Glutamatergic neuron (in vitro differentiated cells): ENCODE measurements at regions not wholly inside any gene's neighbourhood (a gene's known extent, or its start where the extent isn't known, plus 50 kb on each side); places are given as distances from the start of the nearest gene placed in this dataset.

ENCODE experiments used
- DNase-seq: peaks from one replicate; pipeline ENCODE4 v3.0.0; 2022
- H3K27ac Mint-ChIP-seq: one replicate; pipeline ENCODE4 v1.8.0; 2020; ENCODE audit warnings: mild to moderate bottlenecking, mixed read lengths, inconsistent platforms; ENCODE audit not compliant: unreplicated experiment
- H3K27me3 Mint-ChIP-seq: one replicate; pipeline ENCODE4 v1.8.0; 2020; ENCODE audit warnings: mild to moderate bottlenecking, moderate library complexity, mixed read lengths, inconsistent platforms; ENCODE audit not compliant: unreplicated experiment
- H3K36me3 Mint-ChIP-seq: one replicate; pipeline ENCODE4 v1.8.0; 2020; ENCODE audit warnings: mild to moderate bottlenecking, mixed read lengths, inconsistent platforms; ENCODE audit not compliant: unreplicated experiment
- H3K4me1 Mint-ChIP-seq: one replicate; pipeline ENCODE4 v1.8.0; 2020; ENCODE audit warnings: mild to moderate bottlenecking, low read depth, mixed read lengths, inconsistent platforms; ENCODE audit not compliant: unreplicated experiment
- H3K4me3 Mint-ChIP-seq: one replicate; pipeline ENCODE4 v1.8.0; 2020; ENCODE audit warnings: mild to moderate bottlenecking, mixed read lengths, inconsistent platforms; ENCODE audit not compliant: unreplicated experiment
- H3K9me3 Mint-ChIP-seq: one replicate; pipeline ENCODE4 v1.8.0; 2020; ENCODE audit warnings: mild to moderate bottlenecking, moderate library complexity, mixed read lengths, inconsistent platforms; ENCODE audit not compliant: unreplicated experiment
- CTCF ChIP-seq: fragments of 200-600 bp; sonication (generic); IDR thresholded peaks from one replicate; pipeline ENCODE4 v1.5.0; 2021; ENCODE audit not compliant: partially characterized antibody, unreplicated experiment

GRCh38 chr6:167647737-167648470, 178.8 kb upstream of the AFDN start:
- H3K4me3 Mint-ChIP-seq: no peak overlapping the region
- TF ChIP-seq CTCF: no peak
- H3K4me1 Mint-ChIP-seq: peaks cover 8% of the 10 kb centered on the region
- H3K27me3 Mint-ChIP-seq: peaks cover 3% of the 10 kb centered on the region
- no peak for DNase-seq
- H3K36me3 Mint-ChIP-seq: no peaks in the 10 kb centered on the region
- H3K27ac Mint-ChIP-seq: no peak overlapping the region
- peaks cover 1% of the 10 kb centered on the region for H3K9me3 Mint-ChIP-seq

GRCh38 chr6:167648501-167649278, 178.0 kb upstream of the AFDN start:
- Mint-ChIP-seq H3K36me3 (peaks cover 1% of the 10 kb centered on the region), H3K27ac (no peak overlapping the region), H3K9me3 (peaks cover 1% of the 10 kb centered on the region), H3K27me3 (peaks cover 3% of the 10 kb centered on the region), H3K4me3 (no peak overlapping the region), H3K4me1 (peaks cover 8% of the 10 kb centered on the region)
- TF ChIP-seq CTCF: no peak
- no peak for DNase-seq

- Mint-ChIP-seq H3K27me3 (peaks cover 3% of the 10 kb centered on the region), H3K9me3 (peaks cover 1% of the 10 kb centered on the region), H3K4me3 (no peak overlapping the region), H3K27ac (no peak overlapping the region), H3K4me1 (peaks cover 8% of the 10 kb centered on the region), H3K36me3 (peaks cover 6% of the 10 kb centered on the region)
- DNase-seq: no peak
- no peak for TF ChIP-seq CTCF
These were observed 177.2 kb upstream of the AFDN start for GRCh38 chr6:167649476-167649875.

- peaks cover 1% of the 10 kb centered on the region for H3K27me3 Mint-ChIP-seq
- H3K9me3 Mint-ChIP-seq: no peaks in the 10 kb centered on the region
- H3K4me1 Mint-ChIP-seq: peaks cover 8% of the 10 kb centered on the region
- no peak for DNase-seq
- peaks cover 6% of the 10 kb centered on the region for H3K36me3 Mint-ChIP-seq
- H3K4me3 Mint-ChIP-seq: no peak overlapping the region
- TF ChIP-seq CTCF: no peak
- H3K27ac Mint-ChIP-seq: no peak overlapping the region
These were observed 175.9 kb upstream of the AFDN start for GRCh38 chr6:167650730-167651317.
